ENCODE measurements at regions not wholly inside any gene's neighbourhood (a gene's known extent, or its start where the extent isn't known, plus 50 kb on each side); places are given as distances from the start of the nearest gene placed in this dataset.

GRCh38 chr2:16319551-16320121 is 346.0 kb downstream of the CYRIA start:
- H3K4me3 ChIP-seq (ENCODE audit: low read length): no peak overlapping the region
- DNase-seq (ENCODE audit: low read depth): no peak
- TF ChIP-seq CTCF (IDR thresholded peaks at IDR 0.05; ENCODE audit: insufficient read depth, low read depth, low read length, missing control alignments): no peak

GRCh38 chr2:16318474-16319195 is 347.0 kb downstream of the CYRIA start:
- no peak for TF ChIP-seq CTCF (IDR thresholded peaks at IDR 0.05; ENCODE audit: insufficient read depth, low read depth, low read length, missing control alignments)
- DNase-seq (ENCODE audit: low read depth): no peak
- no peak overlapping the region for H3K4me3 ChIP-seq (ENCODE audit: low read length)

DNA sequence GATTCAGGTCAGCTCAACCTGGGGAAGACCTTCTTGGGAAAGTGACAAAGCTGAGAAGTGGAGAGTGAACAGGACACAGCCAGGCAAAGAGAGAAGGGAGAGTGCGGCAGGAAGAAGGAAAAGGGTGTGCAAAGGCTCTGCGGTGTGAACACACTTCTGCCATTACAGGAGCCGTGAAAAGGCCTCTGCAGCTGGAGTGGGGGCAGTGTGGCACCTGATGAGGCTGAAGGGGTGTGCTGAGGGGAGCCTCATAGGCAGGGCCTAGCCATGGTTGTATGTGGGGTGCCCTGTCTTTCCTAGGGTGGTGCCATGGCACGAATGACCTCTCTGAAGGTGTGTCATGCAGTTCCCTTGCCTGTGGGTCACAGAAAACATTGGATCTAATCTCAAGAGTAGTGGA is 347.6 kb downstream of the CYRIA start:
- no peak overlapping the region for H3K4me3 ChIP-seq (ENCODE audit: low read length)

DNA sequence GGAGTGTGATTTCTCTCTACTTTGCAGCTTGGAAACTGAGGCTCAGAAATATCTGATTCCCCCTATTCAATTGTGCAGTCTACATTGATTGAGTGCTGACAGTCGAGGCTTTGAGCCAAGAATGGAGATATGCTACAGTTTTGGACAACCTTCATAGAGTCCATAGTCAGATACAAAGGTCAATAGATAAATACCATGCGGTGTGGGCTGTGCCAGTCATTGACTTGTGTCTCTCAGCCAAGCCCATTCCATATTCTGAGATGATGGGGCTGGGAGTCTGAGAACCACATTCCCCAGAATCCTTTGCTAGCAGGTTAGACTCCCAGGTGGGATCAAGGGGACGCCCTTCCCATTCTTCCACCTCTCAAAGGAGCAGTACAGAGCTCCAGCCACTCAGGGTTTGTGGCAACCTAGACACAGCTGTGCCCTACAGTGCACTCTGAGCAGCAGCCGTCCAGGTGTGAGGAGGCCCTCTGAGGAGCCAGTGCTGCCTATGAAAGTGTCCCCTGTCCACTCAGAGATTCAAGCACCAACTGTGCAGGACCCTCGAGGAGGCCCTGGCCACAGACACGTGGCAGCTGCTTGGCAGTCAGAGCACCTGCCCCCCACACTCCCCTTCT is 348.3 kb downstream of the CYRIA start:
- H3K4me3 ChIP-seq (ENCODE audit: low read length): no peak overlapping the region
- DNase-seq (ENCODE audit: low read depth): no peak
- no peak for TF ChIP-seq CTCF (IDR thresholded peaks at IDR 0.05; ENCODE audit: insufficient read depth, low read depth, low read length, missing control alignments)

More for the DNA sequence above, 347.6 kb downstream of the CYRIA start:
- no peak for TF ChIP-seq CTCF (IDR thresholded peaks at IDR 0.05; ENCODE audit: insufficient read depth, low read depth, low read length, missing control alignments)
- no peak for DNase-seq (ENCODE audit: low read depth)

- DNase-seq (ENCODE audit: low read depth): no peak
- H3K4me3 ChIP-seq (ENCODE audit: low read length): no peak overlapping the region
- no peak for TF ChIP-seq CTCF (IDR thresholded peaks at IDR 0.05; ENCODE audit: insufficient read depth, low read depth, low read length, missing control alignments)
Observed at GRCh38 chr2:16316456-16317210, 349.0 kb downstream of the CYRIA start.

- TF ChIP-seq CTCF (IDR thresholded peaks at IDR 0.05; ENCODE audit: insufficient read depth, low read depth, low read length, missing control alignments): no peak
- DNase-seq (ENCODE audit: low read depth): no peak
- H3K4me3 ChIP-seq (ENCODE audit: low read length): no peak overlapping the region
Observed at GRCh38 chr2:16315908-16316307, 349.7 kb downstream of the CYRIA start.

Measured in epithelial cell of esophagus (primary cell).